ENCODE measurements at regions not wholly inside any gene's neighbourhood (a gene's known extent, or its start where the extent isn't known, plus 50 kb on each side); places are given as distances from the start of the nearest gene placed in this dataset.

GRCh38 chr3:180391001-180391400 is 211.0 kb upstream of the TTC14 start:
- no peak overlapping the region for H3K4me3 Mint-ChIP-seq (ENCODE audit: unreplicated experiment)
- TF ChIP-seq, protein P1, sequence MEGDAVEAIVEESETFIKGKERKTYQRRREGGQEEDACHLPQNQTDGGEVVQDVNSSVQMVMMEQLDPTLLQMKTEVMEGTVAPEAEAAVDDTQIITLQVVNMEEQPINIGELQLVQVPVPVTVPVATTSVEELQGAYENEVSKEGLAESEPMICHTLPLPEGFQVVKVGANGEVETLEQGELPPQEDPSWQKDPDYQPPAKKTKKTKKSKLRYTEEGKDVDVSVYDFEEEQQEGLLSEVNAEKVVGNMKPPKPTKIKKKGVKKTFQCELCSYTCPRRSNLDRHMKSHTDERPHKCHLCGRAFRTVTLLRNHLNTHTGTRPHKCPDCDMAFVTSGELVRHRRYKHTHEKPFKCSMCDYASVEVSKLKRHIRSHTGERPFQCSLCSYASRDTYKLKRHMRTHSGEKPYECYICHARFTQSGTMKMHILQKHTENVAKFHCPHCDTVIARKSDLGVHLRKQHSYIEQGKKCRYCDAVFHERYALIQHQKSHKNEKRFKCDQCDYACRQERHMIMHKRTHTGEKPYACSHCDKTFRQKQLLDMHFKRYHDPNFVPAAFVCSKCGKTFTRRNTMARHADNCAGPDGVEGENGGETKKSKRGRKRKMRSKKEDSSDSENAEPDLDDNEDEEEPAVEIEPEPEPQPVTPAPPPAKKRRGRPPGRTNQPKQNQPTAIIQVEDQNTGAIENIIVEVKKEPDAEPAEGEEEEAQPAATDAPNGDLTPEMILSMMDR (IDR thresholded peaks at IDR 0.05; ENCODE audit: unreplicated experiment), result no peak
- ChIA-PET POLR2A (no interaction called here), CTCF (interaction anchor here (0.7 kb wide), 1 partner anchor 11 kb away, joined by 3 read pairs; no protein-coding TSS in a partner anchor)
- no TSS peak for BruUV-seq (replicated peaks)
- intact Hi-C loops (cut with micrococcal nuclease), result no loop called here
- H3K9me3 Mint-ChIP-seq (ENCODE audit: unreplicated experiment), result no peaks in the 10 kb centered on the region
- H3K27me3 Mint-ChIP-seq (ENCODE audit: insufficient read depth, unreplicated experiment), result no peaks in the 10 kb centered on the region
- no peak for DNase-seq (ENCODE audit: unreplicated experiment)
- no peaks in the 10 kb centered on the region for H3K4me1 Mint-ChIP-seq (ENCODE audit: insufficient read depth, unreplicated experiment)
- H3K36me3 Mint-ChIP-seq (ENCODE audit: insufficient read depth, unreplicated experiment), result no peaks in the 10 kb centered on the region
- H3K27ac Mint-ChIP-seq (ENCODE audit: low read depth, unreplicated experiment), result no peak overlapping the region

DNA sequence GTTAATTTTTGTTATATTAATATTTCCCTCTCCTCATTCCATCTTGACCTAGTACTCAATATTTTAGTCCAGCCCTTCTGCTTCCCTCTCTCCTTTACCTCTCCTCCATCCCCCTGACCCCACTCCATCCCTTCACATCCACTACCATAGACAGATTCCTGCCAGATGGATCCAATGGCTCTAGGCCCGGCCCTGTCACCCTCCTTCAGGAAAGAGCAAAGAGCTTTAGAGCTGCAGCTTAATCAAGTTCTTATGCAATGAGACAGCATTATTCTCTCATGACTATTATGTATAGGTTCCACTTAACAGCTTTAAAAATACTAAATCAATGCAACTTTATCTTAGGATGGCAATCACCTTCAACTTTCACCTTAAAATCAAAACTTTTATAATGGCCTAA is 200.7 kb upstream of the TTC14 start:
- Mint-ChIP-seq H3K27me3 (ENCODE audit: insufficient read depth, unreplicated experiment) (no peaks in the 10 kb centered on the region), H3K4me3 (ENCODE audit: unreplicated experiment) (no peak overlapping the region), H3K9me3 (ENCODE audit: unreplicated experiment) (no peaks in the 10 kb centered on the region), H3K27ac (ENCODE audit: low read depth, unreplicated experiment) (no peak overlapping the region), H3K36me3 (ENCODE audit: insufficient read depth, unreplicated experiment) (peaks cover 6% of the 10 kb centered on the region), H3K4me1 (ENCODE audit: insufficient read depth, unreplicated experiment) (peaks cover 9% of the 10 kb centered on the region)
- POLR2A ChIA-PET, result interaction anchor here (1.7 kb wide), 1 partner anchor 14 kb away, joined by 3 read pairs; no protein-coding TSS in a partner anchor
- TF ChIP-seq, protein P1 (IDR thresholded peaks at IDR 0.05; ENCODE audit: unreplicated experiment), result no peak
- no TSS peak for BruUV-seq (replicated peaks)
- intact Hi-C loops (cut with micrococcal nuclease), result no loop called here
- DNase-seq (ENCODE audit: unreplicated experiment), result no peak
- CTCF ChIA-PET, result no interaction called here

- Mint-ChIP-seq H3K36me3 (ENCODE audit: insufficient read depth, unreplicated experiment) (peaks cover 6% of the 10 kb centered on the region), H3K4me3 (ENCODE audit: unreplicated experiment) (no peak overlapping the region), H3K4me1 (ENCODE audit: insufficient read depth, unreplicated experiment) (peaks cover 9% of the 10 kb centered on the region), H3K27me3 (ENCODE audit: insufficient read depth, unreplicated experiment) (no peaks in the 10 kb centered on the region), H3K9me3 (ENCODE audit: unreplicated experiment) (no peaks in the 10 kb centered on the region), H3K27ac (ENCODE audit: low read depth, unreplicated experiment) (no peak overlapping the region)
- TF ChIP-seq, protein P1 (IDR thresholded peaks at IDR 0.05; ENCODE audit: unreplicated experiment), result no peak
- POLR2A ChIA-PET, result no interaction called here
- no peak for DNase-seq (ENCODE audit: unreplicated experiment)
- CTCF ChIA-PET, result interaction anchor here (0.6 to 0.7 kb wide), 2 partner anchors 78 to 753 kb away, joined by 3 to 4 read pairs; no protein-coding TSS in a partner anchor
- intact Hi-C loops (cut with micrococcal nuclease), result no loop called here
- BruUV-seq (replicated peaks), result no TSS peak
Measured at GRCh38 chr3:180402471-180403073, 199.4 kb upstream of the TTC14 start.

DNA sequence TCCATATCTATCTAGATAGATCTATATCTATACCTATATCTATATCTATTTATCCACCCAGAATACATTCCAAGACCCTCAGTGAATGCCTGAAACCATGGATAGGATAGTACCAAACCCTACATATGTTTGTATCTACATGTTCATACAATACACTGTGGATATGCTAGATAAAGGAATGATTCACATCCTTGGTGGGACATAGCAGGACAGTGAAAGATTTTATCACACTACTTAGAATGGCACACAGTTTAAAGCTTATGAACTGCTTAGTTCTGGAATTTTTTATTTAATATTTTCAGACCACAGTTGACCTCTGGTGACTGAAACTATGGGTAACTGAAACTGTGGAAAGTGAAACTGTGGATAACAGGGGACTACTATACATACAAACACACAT is 198.8 kb upstream of the TTC14 start:
- POLR2A ChIA-PET, result no interaction called here
- H3K36me3 Mint-ChIP-seq (ENCODE audit: insufficient read depth, unreplicated experiment), result peaks cover 6% of the 10 kb centered on the region
- TF ChIP-seq, protein P1 (IDR thresholded peaks at IDR 0.05; ENCODE audit: unreplicated experiment), result no peak
- H3K27ac Mint-ChIP-seq (ENCODE audit: low read depth, unreplicated experiment), result no peak overlapping the region
- no peak for DNase-seq (ENCODE audit: unreplicated experiment)
- H3K27me3 Mint-ChIP-seq (ENCODE audit: insufficient read depth, unreplicated experiment), result no peaks in the 10 kb centered on the region
- no TSS peak for BruUV-seq (replicated peaks)
- H3K4me1 Mint-ChIP-seq (ENCODE audit: insufficient read depth, unreplicated experiment), result peaks cover 9% of the 10 kb centered on the region
- intact Hi-C loops (cut with micrococcal nuclease), result no loop called here
- H3K9me3 Mint-ChIP-seq (ENCODE audit: unreplicated experiment), result no peaks in the 10 kb centered on the region
- no peak overlapping the region for H3K4me3 Mint-ChIP-seq (ENCODE audit: unreplicated experiment)
- CTCF ChIA-PET, result interaction anchor here (0.6 kb wide), 1 partner anchor 753 kb away, joined by 3 read pairs; no protein-coding TSS in a partner anchor

Data from MCF 10A (cell line).